Endothelial cell (in vitro differentiated cells): ENCODE measurements at regions not wholly inside any gene's neighbourhood (a gene's known extent, or its start where the extent isn't known, plus 50 kb on each side); places are given as distances from the start of the nearest gene placed in this dataset.

ENCODE experiments used
- DNase-seq: peaks from one replicate; pipeline ENCODE4 v3.0.0; 2021; ENCODE audit warnings: low spot score
- H3K27ac Mint-ChIP-seq: one replicate; pipeline ENCODE4 v1.8.0; 2021; ENCODE audit warnings: mixed read lengths, inconsistent platforms; ENCODE audit not compliant: unreplicated experiment
- H3K27me3 Mint-ChIP-seq: one replicate; pipeline ENCODE4 v1.8.0; 2021; ENCODE audit warnings: mild to moderate bottlenecking, moderate library complexity, mixed read lengths, inconsistent platforms; ENCODE audit not compliant: unreplicated experiment
- H3K36me3 Mint-ChIP-seq: one replicate; pipeline ENCODE4 v1.8.0; 2021; ENCODE audit warnings: mild to moderate bottlenecking, low read depth, mixed read lengths, inconsistent platforms; ENCODE audit not compliant: unreplicated experiment
- H3K4me1 Mint-ChIP-seq: one replicate; pipeline ENCODE4 v1.8.0; 2021; ENCODE audit warnings: mild to moderate bottlenecking, mixed read lengths, inconsistent platforms; ENCODE audit not compliant: unreplicated experiment
- H3K4me3 Mint-ChIP-seq: one replicate; pipeline ENCODE4 v1.8.0; 2021; ENCODE audit warnings: mild to moderate bottlenecking, mixed read lengths, inconsistent platforms; ENCODE audit not compliant: unreplicated experiment
- H3K9me3 Mint-ChIP-seq: one replicate; pipeline ENCODE4 v1.8.0; 2021; ENCODE audit warnings: mixed read lengths, inconsistent platforms; ENCODE audit not compliant: unreplicated experiment
- TF ChIP-seq, protein P1 (sequence below): fragments of 200-600 bp; sonication (generic); IDR thresholded peaks from one replicate; pipeline ENCODE4 v1.5.0; 2021; ENCODE audit warnings: antibody characterized with exemption; ENCODE audit not compliant: unreplicated experiment

DNA sequence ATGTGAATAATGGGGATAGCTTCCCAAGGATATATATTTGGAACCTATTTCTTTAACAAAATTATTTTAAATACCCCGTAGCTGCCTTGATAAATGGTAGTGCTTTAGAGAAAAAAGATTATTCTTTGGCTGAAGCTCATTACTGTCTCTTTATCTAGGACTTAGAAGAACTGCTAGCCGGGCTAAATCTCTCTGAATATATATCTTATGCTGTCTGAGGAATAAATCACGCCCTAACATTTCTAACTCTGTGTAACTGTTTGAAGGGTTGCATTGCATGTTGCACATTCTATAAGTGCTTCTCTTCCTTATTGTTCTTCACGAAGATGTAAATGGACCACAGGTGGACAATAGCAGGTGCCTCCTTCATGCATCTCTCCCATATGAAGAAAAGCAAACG lies 585.0 kb upstream of the ZP4 start:
- TF ChIP-seq, protein P1, sequence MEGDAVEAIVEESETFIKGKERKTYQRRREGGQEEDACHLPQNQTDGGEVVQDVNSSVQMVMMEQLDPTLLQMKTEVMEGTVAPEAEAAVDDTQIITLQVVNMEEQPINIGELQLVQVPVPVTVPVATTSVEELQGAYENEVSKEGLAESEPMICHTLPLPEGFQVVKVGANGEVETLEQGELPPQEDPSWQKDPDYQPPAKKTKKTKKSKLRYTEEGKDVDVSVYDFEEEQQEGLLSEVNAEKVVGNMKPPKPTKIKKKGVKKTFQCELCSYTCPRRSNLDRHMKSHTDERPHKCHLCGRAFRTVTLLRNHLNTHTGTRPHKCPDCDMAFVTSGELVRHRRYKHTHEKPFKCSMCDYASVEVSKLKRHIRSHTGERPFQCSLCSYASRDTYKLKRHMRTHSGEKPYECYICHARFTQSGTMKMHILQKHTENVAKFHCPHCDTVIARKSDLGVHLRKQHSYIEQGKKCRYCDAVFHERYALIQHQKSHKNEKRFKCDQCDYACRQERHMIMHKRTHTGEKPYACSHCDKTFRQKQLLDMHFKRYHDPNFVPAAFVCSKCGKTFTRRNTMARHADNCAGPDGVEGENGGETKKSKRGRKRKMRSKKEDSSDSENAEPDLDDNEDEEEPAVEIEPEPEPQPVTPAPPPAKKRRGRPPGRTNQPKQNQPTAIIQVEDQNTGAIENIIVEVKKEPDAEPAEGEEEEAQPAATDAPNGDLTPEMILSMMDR, result no peak
- H3K27ac Mint-ChIP-seq, result no peak overlapping the region
- no peaks in the 10 kb centered on the region for H3K27me3 Mint-ChIP-seq
- DNase-seq, result no peak
- no peak overlapping the region for H3K4me3 Mint-ChIP-seq
- H3K9me3 Mint-ChIP-seq, result no peaks in the 10 kb centered on the region
- peaks cover 6% of the 10 kb centered on the region for H3K4me1 Mint-ChIP-seq
- H3K36me3 Mint-ChIP-seq, result no peaks in the 10 kb centered on the region

DNA sequence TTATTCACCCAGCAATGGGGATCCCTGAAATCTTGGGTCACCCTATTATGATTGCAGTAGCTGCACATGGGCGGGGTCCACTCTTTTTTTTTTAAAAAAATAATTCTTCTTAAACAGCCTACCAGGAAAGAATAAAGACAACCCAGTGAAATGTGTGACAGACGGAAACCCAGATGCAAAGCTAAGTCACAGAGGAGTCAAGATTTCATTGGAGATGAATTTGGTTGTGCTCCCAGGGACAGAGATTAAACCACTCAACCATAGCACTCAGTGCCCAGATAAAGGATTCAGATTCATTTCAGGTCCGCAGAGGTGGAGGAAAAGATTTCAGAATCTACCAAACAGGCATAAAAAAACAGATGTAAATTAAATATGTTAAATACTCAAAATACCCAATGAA lies 583.5 kb upstream of the ZP4 start:
- TF ChIP-seq, protein P1, result no peak
- DNase-seq, result no peak
- Mint-ChIP-seq H3K36me3 (no peaks in the 10 kb centered on the region), H3K4me1 (no peaks in the 10 kb centered on the region), H3K9me3 (no peaks in the 10 kb centered on the region), H3K27me3 (no peaks in the 10 kb centered on the region), H3K27ac (no peak overlapping the region), H3K4me3 (no peak overlapping the region)

DNA sequence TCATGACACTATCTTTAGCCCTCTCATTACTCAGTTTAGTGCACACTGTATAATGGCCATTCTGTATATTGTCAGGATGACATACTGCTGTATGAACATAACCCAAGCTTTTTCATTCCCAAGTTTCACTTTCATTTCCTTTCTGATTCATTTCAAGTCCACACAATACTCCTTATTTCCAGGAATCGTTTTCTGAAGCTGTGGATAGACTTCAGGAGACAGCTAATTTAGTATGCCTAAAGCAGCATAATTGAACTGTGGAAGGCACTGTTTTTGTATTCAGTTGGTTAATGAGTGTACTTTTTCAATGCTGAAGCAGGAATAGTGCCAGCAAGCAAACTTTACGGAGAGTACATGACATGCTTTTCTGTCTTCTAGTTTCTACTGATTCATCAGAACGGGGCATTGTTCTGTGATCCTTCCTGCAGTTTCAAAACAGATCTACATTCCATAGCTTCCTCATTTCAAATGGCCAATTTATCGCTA lies 578.5 kb upstream of the ZP4 start:
- TF ChIP-seq, protein P1, result no peak
- Mint-ChIP-seq H3K4me3 (no peak overlapping the region), H3K27ac (no peak overlapping the region), H3K36me3 (no peaks in the 10 kb centered on the region), H3K4me1 (no peaks in the 10 kb centered on the region), H3K9me3 (no peaks in the 10 kb centered on the region), H3K27me3 (no peaks in the 10 kb centered on the region)
- no peak for DNase-seq

DNA sequence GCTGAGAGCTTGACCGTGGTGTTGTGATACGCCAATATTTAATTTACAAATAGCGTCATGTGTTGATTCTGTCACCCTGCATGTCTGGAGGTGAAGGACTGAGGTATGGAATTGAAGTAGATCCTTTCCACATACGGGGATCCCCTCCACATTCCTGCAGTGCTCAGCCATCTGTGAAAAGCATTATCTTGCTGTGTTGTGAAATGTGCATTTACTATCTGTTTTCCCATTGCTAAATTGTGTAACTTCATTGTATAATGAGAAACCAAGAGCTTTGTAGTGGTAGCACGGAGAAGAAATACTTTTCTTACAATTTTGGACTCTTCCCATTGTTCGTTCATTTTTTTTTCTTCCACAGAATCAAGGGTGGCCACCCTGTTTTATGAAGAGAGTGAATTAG lies 577.3 kb upstream of the ZP4 start:
- TF ChIP-seq, protein P1, result no peak
- Mint-ChIP-seq H3K4me1 (no peaks in the 10 kb centered on the region), H3K27me3 (no peaks in the 10 kb centered on the region), H3K27ac (no peak overlapping the region), H3K36me3 (no peaks in the 10 kb centered on the region), H3K9me3 (no peaks in the 10 kb centered on the region), H3K4me3 (no peak overlapping the region)
- DNase-seq, result no peak

DNA sequence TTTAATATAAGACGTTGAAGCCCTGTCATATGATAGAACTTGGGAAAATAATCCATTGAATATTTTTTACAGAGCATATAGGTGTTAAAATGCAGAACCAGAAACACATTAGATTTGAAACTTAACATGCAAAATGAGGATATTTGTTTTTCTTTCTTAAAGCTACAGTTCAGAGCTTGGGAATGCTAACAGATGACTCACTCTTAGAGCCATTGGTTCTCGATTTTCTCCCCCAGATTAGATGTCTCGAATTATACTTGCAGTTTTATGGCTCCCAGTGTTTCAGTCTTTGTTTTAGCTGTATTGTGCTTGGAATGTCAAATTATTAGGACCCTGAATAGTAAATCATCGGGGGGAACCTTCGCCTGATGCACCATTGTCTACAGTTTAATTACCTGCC lies 575.7 kb upstream of the ZP4 start:
- H3K27ac Mint-ChIP-seq, result no peak overlapping the region
- TF ChIP-seq, protein P1, result no peak
- no peaks in the 10 kb centered on the region for H3K9me3 Mint-ChIP-seq
- no peaks in the 10 kb centered on the region for H3K36me3 Mint-ChIP-seq
- no peaks in the 10 kb centered on the region for H3K27me3 Mint-ChIP-seq
- no peak for DNase-seq
- no peak overlapping the region for H3K4me3 Mint-ChIP-seq
- H3K4me1 Mint-ChIP-seq, result no peaks in the 10 kb centered on the region
